ENCODE measurements at regions not wholly inside any gene's neighbourhood (a gene's known extent, or its start where the extent isn't known, plus 50 kb on each side); places are given as distances from the start of the nearest gene placed in this dataset.

DNA sequence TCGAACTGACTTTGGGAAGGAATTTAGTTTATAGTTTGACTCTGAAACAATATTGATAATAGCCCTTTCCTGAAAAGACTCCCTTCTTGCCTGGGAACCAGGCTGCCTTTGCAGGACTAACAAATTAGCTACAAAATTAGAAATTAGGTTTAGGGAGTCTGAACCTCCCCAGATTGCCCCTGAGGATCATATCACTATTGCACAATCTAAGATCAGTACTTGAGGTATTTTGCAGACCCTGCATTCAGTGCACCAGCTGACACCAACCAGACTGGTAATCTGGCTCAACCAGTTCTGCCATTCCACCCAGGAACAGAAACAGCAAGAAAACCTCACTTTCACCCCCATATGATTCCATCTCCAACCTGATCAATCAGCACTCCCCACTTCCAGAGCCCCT, 131.8 kb upstream of the GALNT5 start:
- no peak for DNase-seq (ENCODE audit: low spot score)
- no peak for FAIRE-seq

DNA sequence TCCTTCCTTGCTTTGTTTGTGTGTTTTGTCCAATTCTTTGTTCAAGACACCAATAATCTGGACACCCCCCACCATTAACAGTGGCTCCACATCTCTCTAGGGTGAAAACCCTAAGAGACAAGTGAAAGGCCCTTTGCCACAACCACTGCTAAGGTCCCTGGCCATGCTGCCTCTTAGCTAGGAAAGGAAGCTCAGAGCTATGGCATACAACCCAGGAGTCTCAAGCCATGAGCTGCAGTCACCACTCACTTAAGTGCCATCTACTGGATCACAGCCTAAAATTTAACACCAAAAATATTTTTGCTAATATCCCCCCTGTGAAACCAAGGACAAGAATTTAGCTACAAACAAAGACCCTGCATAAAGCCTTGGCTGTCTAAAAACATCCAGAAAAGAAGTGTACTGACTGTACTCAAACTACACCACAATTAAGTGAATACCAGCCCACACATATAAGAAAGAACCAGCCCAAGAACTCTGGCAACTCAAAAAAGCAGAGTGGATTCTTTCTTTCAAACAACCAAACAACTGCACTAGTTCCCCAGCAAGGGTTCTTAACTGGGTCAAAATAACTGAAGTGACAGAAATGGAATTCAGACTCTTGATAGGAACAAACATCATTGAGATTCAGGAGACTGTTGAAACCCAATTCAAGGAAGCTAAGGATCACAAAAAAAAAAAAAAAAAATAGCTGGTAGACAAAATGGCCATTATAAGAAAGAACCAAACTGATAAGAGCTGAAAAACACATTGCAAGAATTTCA, 130.1 kb upstream of the GALNT5 start:
- FAIRE-seq (no peak), DNase-seq (ENCODE audit: low spot score) (no peak)

DNA sequence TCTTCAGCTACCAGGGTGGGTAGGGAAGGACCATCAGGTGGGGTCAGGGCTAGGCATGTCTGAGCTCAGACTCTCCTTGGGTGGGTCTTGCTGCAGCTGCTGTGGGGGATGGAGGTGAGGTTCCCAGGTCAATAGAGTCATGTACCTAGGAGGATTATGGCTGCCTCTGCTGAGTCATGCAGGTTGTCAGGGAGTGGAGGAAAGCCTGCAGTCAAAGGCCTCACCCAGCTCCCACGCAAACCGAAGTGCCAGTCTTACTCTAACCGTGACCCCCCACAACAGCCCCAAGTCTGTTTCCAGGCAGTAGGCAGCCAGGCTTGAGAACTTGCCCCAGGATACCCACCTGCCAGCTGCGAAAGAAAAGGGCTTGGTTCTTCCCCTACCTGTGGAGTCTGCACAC, 113.6 kb upstream of the GALNT5 start:
- FAIRE-seq (no peak), DNase-seq (ENCODE audit: low spot score) (no peak)

DNA sequence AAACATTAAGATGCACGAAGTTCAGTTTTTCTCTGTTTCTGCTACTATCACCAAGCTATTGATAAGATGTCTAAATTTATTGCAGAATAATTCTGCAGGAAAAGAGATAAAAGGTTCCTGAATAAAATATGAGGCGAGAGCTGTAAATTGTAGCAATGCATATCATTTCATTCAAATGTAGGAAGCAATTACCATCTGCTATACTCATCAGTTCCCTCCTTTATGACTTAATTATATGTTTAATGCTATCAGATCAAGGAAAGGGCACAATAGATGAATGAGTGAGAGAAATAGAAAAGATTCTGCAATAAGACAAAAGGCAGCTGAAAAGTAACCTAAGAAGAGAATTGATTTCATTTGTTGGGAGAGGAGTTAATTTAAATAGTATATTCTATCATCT, 108.2 kb upstream of the GALNT5 start:
- no peak for DNase-seq (ENCODE audit: low spot score)
- no peak for FAIRE-seq

DNA sequence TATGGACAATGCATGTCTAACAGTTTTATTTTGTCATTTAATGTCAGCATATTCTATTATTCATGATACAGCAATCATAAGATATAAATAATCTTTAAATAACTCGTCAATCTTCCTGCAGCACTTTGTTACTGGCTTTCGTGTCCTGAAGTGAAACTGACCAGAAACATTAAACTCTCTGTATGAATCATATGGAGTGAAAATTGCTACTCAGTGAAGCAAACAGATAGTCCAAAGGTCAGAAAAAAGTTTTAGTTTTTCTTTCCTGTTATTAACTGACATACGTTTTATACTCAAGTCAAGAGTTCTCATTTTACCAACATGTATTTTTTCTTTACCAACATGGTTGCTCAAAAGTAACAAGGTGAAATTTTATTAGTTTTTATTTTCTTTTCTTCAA, 106.8 kb upstream of the GALNT5 start:
- peak; percentile 98 for FAIRE-seq
- peak; percentile 83 for DNase-seq (ENCODE audit: low spot score)

DNA sequence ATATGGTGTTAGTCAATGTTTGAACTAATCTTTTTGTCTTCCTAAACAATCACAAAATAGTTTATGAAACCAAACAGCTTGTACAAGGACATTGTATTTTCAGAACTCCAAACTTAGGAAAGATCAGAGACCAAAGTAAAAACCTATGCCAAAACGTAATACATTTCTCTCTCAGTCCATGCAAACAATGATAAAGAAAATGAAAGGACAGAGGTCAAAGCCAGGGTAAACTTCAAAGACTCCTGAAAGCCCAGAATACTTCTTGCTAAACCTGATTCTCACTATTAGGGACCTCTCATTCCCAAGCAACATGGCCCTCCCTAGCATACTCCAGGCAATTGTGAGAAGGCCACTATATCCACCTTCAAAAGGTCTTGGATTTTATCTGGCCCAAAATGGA, 105.1 kb upstream of the GALNT5 start:
- FAIRE-seq (no peak), DNase-seq (ENCODE audit: low spot score) (no peak)

DNA sequence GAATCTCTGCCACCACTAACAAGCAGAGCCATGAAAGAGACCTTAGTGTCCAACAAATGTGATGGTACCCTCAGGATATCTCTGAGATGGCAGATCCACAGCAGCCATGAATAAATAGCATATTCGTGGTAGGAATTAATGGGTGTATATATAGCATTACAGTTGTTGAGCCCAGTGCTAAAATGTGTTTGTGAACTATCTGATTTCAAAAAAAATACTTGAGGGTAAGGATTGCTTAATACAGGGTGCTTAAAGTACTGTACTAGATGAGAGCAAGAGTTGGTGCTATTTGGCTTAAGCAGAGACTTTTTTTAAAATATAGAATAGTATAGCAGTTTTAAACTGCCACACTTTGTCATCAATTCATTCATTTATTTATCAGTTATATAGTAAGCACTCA, 101.5 kb upstream of the GALNT5 start:
- DNase-seq (ENCODE audit: low spot score) (no peak), FAIRE-seq (no peak)

DNA sequence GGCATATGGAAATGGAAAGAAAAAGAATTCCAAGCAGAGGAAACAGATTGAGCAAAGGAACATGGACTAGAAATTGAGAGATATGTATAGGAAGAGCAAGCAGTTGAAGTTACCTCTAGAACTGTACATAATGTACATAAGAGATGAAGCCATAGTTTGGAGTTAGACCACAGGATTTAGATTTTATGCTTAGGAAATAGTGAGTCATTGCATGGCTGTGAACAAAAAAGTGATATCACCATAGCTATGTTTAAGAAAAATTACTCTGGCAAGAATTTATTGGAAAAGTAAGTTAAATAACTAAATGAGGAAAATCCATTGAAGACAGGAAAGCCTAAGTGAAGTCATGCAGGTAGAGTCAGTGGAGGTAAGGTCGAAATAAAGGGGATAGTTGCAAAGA, 99.4 kb upstream of the GALNT5 start:
- peak; percentile 73 for FAIRE-seq

DNA sequence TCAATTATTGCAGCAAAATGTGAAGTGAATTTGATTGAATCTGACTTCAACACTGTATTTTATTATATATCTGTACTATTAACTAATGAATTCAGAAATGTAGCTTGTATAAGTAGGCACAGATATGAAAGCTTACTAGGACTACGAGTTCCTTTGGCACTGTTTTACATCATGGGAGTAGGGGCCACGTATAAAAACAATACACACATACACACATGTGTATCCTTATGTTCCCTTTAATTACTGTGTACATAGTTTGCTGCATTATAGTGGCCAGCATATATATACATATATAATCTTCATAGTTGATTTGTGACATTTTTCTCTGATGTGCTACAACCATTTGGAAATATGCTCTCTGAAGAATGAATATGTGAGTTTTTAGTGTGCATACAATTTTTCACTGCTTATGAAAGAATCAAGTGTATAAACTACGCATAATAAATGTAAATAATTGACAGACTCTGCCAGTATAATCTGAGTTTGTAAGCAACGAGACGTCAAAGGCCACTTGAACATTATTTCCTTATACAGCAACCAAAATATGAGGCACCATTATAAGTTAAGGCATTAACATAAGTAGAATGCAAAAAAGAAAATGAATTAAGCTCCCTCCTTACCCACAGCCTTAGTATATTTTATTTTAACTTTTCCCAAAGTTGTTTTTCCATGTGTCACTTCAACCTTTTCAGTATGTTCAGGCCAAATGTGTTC, 98.1 kb upstream of the GALNT5 start:
- DNase-seq (ENCODE audit: low spot score) (no peak), FAIRE-seq (no peak)

More for the DNA sequence above, 99.4 kb upstream of the GALNT5 start:
- DNase-seq (ENCODE audit: low spot score): peak; percentile 36

DNA sequence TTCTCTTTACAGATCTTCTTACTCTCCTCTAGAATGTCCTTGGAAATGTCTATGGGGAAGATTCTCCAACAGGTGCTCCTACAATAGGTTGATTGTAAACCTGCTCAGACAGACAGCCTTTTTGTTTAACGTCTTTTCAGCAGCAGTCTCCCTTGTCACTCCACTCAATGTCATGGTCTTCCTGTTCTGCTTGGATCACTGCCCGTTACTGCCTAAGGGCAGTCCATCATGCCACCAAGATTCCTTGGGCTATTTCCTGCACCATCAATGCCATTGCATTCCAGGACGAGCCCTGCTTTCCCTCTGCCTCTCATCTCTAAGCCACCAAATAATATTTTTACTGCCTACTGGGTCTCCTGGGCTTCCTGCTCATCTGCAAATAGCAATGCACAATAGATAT, 97.4 kb upstream of the GALNT5 start:
- no peak for FAIRE-seq
- no peak for DNase-seq (ENCODE audit: low spot score)

DNA sequence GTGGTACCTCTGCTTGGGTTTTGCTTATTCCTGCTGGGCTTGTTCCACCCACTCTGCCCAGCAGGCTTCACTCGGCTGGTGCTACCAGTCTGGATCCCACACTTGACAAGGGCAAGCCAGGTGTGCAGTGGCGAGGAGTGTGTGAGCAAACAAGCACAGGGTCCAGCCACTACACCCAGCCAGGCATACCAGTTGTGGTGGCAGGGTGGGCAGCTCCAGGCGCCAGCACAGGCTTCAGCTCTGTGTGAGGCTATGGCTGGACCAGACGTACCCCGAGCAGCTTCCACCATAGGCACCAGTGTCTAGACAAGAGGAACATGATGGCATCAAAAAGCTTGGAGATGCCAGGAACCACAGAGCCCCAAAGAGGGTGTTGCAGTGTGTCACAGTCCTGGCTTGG, 93.1 kb upstream of the GALNT5 start:
- FAIRE-seq: no peak
- DNase-seq (ENCODE audit: low spot score): no peak

DNA sequence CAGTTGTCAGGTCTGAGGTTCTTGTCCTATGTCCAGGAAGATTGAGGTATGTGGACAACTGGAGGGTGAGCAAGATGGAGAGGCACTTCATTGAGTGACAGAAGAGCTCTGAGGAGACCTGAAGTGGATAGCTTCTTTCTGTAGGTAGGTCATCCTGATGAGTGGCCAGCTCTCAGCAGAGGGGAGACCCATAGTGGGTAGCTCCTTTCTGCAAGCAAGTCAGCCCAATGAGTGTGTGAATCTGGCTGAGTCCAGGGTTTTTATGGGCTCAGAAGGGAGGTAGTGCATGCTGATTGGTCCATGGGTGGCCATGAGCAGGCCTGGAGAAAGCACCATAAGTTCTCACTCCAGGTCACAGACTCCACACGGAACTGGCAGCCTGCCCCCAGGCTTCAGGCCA, 92.6 kb upstream of the GALNT5 start:
- FAIRE-seq: no peak
- DNase-seq (ENCODE audit: low spot score): no peak

DNA sequence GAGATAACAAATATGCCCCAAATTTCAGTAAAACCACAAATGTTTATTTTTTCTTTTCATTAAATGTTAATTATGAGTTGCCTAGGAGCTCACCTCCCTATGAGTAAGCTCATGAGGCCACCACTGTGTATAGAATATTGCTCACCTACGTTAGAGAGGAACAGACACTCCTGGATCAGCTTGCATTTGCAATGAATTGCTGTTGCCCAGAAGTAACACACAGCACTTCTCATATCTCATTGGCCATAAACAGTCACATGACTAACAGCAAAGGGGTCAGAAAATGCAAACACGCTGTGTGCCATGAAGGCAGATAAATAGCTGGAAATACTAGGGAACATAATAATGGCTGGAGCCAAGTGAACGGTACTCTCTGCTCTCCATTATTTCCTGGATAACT, 89.0 kb upstream of the GALNT5 start:
- DNase-seq (ENCODE audit: low spot score) (no peak), FAIRE-seq (no peak)

DNA sequence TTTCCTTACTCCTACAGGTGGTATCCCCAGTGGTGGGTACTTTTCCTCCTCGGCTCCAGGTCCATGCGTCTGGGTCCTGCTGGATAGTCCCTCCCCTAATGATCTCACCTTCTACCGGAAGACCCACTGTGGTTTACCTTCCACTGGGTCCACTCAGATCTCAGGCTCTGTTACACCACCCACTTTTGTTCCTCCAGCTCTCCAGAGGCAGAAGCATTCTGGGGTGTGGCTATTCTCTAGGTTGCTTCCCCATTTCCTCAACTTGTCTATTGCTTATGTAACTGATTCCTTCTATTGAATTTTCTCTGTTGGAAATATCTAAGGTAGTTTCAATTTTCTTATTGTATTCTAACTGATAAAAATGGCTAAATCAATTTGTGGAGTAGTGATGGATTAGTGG, 87.6 kb upstream of the GALNT5 start:
- FAIRE-seq (no peak), DNase-seq (ENCODE audit: low spot score) (no peak)

DNA sequence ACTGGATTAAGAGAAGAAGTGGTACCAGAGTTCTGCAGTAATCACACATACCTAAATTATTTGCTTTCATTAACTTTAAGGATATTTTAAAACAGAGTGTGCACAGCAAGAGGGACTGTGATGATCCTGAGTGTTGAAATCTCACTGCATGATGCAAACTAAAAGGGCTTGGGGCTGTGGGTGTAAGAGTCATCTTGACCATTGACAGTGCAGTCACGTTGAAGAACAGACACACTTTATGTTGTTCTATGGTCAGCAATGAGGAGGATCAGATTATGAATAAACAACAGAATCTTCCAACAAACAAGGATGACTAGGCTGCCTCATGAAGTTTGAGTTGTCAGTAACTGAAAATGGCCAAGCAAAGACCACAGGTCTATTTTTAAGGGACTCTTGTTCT, 87.2 kb upstream of the GALNT5 start:
- DNase-seq (ENCODE audit: low spot score) (no peak), FAIRE-seq (no peak)

DNA sequence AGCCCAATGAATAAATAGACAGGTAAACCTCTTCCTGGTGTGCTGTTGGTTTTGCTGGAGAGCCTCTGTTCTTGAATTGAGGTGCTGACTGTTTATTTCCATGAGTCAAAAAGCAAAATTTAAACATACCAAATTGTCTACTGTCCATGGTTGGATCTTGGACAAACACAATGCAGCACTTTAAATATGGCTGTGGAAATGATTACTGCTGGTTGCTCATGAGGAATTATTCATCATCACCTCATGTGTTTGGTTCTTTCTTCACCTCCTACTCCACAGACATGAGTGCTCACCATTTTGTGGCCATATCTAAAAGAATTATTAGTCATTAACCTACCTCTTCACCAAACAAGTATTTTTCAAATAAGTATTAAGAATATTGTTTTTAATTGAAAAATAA, 85.3 kb upstream of the GALNT5 start:
- DNase-seq (ENCODE audit: low spot score) (peak; percentile 12), FAIRE-seq (peak; percentile 12)

DNA sequence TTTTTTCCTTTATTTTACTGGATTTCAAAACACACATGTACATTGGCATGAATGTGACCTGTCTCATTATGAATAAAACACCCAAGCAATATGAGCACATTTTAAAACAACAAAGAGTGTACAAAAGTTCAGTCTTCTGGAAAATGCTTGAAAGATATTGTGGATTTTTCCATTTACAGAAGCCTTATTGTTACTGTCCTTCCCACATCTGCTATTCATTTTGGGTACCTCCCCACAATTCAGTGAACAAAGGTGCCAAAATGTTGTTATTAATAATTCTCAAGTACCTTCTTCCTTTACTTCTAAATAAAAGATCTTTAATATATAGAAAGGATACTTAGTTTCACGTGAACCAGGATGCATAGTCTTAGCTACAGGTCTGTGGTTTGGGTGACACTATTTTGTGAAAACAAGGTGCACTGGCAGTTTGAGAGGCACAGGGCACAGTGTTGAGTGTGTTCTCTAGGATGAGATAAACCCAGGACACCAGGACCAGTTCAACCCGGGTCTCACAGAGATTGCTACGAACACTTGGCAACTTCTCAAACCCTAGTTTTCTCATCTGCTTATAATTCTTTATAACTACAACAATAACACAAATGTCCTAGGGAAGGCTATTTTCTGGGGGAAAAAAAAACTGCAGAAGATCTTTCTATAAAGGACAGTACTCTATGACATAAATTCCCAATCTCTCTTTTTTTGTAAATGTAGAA, 84.5 kb upstream of the GALNT5 start:
- DNase-seq (ENCODE audit: low spot score) (no peak), FAIRE-seq (no peak)

DNA sequence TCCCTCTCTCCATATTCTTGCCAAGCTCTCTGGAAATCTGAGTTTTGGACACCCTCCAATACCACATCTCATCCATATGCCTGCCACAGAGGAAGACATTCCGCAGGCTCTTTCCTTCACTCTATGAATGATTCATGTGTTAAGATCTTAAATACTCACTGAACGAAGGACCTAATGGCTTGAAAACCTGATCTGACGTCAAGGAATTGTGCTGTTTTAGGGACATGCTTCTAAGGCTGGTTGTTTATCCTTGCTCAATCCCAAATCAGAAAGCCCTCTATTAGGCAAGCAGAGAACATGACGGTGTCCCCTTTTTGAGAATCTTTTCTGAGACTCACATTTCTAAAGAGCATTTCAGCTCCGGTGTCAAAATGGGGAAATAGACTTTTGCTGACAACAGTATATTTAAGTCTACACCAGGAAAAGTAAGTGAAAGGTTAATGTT, 83.7 kb upstream of the GALNT5 start:
- DNase-seq (ENCODE audit: low spot score) (peak; percentile 91), FAIRE-seq (peak; percentile 98)

DNA sequence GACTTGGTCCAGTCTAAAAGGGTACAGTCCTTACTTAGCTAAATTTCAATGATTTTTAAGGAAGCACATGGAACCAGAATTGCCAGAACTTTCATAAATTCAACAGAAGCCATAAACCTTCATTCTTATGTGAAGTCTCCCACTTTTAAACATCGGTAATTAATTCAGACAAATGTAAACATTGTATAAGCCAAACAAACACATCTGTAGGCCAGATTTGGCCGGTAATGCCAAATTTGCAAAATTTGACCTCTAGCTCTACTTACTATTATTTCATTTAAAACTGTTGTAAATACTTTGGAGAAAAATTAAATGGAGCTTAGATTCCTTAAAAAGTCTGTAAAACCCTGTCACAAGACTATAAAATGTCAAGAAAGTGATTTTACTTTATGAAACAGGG, 83.2 kb upstream of the GALNT5 start:
- DNase-seq (ENCODE audit: low spot score) (no peak), FAIRE-seq (no peak)

DNA sequence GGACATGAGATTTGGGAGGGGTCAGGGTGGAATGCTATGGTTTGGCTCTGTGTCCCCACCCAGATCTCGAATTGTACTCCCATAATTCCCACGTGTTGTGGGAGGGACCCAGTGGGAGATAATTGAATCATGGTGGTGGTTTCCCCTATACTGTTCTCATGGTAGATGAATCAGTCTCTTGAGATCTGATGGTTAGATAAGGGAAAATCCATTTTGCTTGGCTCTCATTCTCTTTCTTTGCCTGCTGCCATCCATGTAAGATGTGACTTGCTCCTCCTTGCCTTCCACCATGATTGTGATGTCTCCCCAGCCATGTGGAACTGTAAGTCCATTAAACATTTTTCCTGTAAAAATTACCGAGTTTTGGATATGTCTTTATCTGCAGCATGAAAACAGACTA, 80.9 kb upstream of the GALNT5 start:
- DNase-seq (ENCODE audit: low spot score): peak; percentile 36
- FAIRE-seq: no peak

DNA sequence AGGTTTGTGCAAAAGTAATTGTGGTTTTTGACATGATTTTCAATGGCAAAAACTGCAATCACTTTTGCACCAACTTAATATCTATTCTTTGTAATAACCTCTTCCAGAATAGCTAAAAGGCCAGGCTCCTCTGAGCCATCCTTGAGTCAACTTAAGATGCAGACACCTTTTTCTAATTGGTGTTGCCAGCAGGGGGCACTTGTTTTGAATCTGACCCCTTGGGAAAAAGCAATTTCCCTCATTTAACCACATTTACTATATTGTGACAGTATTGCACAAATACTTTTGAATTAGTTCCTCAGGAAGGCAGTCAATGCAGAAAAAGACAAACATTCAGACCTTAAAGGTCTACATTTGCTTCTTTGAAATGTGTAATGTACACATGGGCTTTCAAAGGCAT, 78.6 kb upstream of the GALNT5 start:
- FAIRE-seq (no peak), DNase-seq (ENCODE audit: low spot score) (no peak)

DNA sequence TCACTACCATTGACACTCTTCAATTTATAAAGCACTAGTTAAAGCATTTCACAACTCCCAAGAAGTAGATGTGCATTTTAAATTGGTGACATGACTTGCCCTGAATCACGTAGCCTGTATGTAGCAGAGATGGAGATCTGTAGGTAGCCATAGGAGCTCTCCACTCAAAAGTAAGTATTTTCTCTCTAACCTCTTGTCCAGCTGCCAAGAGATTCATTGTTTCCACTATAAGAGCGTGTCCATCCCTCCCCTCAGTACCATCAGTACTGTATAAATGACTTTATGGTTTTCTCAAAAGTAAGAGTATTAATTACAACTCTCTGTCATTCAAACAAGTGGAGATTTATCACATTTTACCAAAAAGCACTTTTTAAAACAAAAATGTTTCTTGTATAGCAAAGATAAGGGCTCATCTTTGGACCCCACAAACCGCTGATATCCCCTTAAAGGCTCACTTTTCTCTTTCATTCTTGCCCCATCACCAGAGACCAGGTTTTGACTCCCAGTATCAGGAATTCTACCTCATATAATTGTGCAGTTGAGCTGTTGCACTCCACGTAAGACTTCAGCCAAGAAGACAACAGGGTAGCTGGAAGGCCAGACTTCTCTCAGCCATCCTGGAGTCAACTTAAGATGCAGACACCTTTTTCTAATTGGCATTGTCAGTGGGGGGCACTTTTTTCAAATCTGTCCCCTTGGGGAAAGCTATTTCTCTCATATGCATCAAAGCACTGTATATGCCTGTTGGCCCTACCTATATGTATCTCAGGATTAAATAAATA, 78.0 kb upstream of the GALNT5 start:
- DNase-seq (ENCODE audit: low spot score) (no peak), FAIRE-seq (no peak)

Measured in RCC 7860 (cell line).